Testis (tissue), 2 donors: ENCODE measurements at regions not wholly inside any gene's neighbourhood (a gene's known extent, or its start where the extent isn't known, plus 50 kb on each side); places are given as distances from the start of the nearest gene placed in this dataset.

ENCODE experiments used
- DNase-seq: peaks from one replicate; pipeline ENCODE4 v3.0.0-alpha.2; 2019
- H3K27ac ChIP-seq, 2 donors: fragments of 200-600 bp; sonication (generic); one replicate each; pipeline ENCODE4 v1.5.1; 2019
- H3K27me3 ChIP-seq: fragments of 200-600 bp; sonication (generic); one replicate; pipeline ENCODE4 v1.5.1; 2019
- H3K36me3 ChIP-seq: fragments of 200-600 bp; sonication (generic); one replicate; pipeline ENCODE4 v1.5.1; 2017; ENCODE audit warnings: low read depth; ENCODE audit errors: missing control alignments
- H3K4me1 ChIP-seq: fragments of 200-600 bp; sonication (generic); one replicate; pipeline ENCODE4 v1.5.1; 2019
- H3K4me3 ChIP-seq, 2 donors: fragments of 200-600 bp; sonication (generic); one replicate each; pipeline ENCODE4 v1.5.1; 2017 to 2019
- H3K9me3 ChIP-seq: fragments of 200-600 bp; sonication (generic); one replicate; pipeline ENCODE4 v1.5.1; 2017
- CTCF ChIP-seq, 3 experiments: fragments of 450-650 bp in 2 of 3; fragments of 200-600 bp in 1 of 3; sonication (generic) in 1 of 3; IDR thresholded peaks; one replicate each; pipeline ENCODE4 v1.5.1; 2016 to 2019; ENCODE audit warnings: antibody characterized with exemption in 3 of 3, mild to moderate bottlenecking in 2 of 3, moderate library complexity in 1 of 3
- POLR2A ChIP-seq: fragments of 450-650 bp; IDR thresholded peaks from one replicate; pipeline ENCODE4 v1.6.1; 2017; ENCODE audit warnings: antibody characterized with exemption, mild to moderate bottlenecking, moderate library complexity
- WGBS, 2 donors: methylation state at CpG; one replicate each; pipeline ENCODE4 v1.1.5; 2018; 5-methylcytosine and 5-hydroxymethylcytosine counted together
- intact Hi-C: fragments of 100-400 bp; cut with DNase I; formaldehyde crosslinking; loops from one replicate; pipeline ENCODE4 v1.15.1; 2023; ENCODE audit warnings: low total_unique reads
- small RNA-seq, 2 donors: library from RNA; depleted of rRNA; stranded (forward); fragments of <200 nt; gene quantifications; one replicate each; pipeline ENCODE3, GENCODE V24; 2016

GRCh38 chr9:107539427-107540163 lies 50.0 kb upstream of the KLF4 start:
- Histone ChIP-seq H3K4me3 (no peak overlapping the region), H3K4me1 (no peaks in the 10 kb centered on the region), H3K27me3 (no peaks in the 10 kb centered on the region), H3K36me3 (no peaks in the 10 kb centered on the region), H3K9me3 (no peaks in the 10 kb centered on the region), H3K27ac (no peak overlapping the region)
- DNase-seq, result no peak
- TF ChIP-seq POLR2A (no peak), CTCF (IDR thresholded peaks at IDR 0.05) (no peak)
- intact Hi-C loops, result no loop called here
- WGBS, 2 donors, result 75 to 82% methylated on average over 10 of the region's 10 CpGs

Small RNA genes in the stretch of these regions (small RNA-seq; reads per million reads assigned to genes)
- gene RN7SL659P (0 reads per million in 2 donors), gene RNA5SP293 (0 reads per million in 2 donors), gene RNU6-1064P (0 reads per million in 2 donors), gene RNU6-996P (0 reads per million in 2 donors)
